ENCODE measurements at regions not wholly inside any gene's neighbourhood (a gene's known extent, or its start where the extent isn't known, plus 50 kb on each side); places are given as distances from the start of the nearest gene placed in this dataset.

DNA sequence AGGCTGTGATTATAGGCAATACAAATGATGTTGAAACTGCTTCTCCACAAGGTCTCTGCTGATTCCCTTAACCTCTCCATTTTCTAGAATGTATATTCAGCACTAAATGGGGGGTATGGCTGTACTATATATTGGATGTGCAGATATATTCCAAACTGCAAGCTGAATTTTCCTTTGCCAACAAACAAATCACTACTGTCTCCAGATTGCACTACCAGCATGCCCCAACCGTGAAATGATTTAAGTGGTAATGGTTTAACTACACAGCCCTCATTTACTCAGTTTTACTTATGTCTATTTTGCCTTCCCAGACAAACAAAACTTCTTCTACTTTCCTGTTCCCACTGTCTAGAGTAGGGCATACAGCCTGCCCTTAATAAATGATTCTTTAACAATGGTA lies 112.7 kb upstream of the GAREM1 start:
- TF ChIP-seq POLR2AphosphoS5 (IDR thresholded peaks at IDR 0.05; ENCODE audit: low read depth, low read length), result no peak

DNA sequence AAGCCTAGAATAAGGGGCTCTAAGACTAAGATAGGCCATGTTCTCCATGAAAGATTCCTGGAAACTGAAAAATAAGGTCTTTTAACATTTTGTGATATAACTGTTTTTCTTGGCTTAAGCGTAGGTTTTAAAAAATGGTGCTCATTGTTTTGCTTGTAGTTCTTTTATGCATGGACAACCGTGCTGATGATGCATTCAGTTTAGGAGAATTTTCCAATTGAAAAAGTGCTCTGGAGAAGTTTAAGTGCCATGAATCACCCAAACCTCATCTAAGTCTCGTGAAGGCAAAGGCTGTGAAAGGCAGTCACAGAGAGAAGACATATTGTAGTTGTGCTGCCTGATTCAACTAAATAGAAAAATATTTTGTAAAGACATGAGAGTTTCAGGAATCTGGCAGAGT lies 111.8 kb upstream of the GAREM1 start:
- TF ChIP-seq, protein P1, sequence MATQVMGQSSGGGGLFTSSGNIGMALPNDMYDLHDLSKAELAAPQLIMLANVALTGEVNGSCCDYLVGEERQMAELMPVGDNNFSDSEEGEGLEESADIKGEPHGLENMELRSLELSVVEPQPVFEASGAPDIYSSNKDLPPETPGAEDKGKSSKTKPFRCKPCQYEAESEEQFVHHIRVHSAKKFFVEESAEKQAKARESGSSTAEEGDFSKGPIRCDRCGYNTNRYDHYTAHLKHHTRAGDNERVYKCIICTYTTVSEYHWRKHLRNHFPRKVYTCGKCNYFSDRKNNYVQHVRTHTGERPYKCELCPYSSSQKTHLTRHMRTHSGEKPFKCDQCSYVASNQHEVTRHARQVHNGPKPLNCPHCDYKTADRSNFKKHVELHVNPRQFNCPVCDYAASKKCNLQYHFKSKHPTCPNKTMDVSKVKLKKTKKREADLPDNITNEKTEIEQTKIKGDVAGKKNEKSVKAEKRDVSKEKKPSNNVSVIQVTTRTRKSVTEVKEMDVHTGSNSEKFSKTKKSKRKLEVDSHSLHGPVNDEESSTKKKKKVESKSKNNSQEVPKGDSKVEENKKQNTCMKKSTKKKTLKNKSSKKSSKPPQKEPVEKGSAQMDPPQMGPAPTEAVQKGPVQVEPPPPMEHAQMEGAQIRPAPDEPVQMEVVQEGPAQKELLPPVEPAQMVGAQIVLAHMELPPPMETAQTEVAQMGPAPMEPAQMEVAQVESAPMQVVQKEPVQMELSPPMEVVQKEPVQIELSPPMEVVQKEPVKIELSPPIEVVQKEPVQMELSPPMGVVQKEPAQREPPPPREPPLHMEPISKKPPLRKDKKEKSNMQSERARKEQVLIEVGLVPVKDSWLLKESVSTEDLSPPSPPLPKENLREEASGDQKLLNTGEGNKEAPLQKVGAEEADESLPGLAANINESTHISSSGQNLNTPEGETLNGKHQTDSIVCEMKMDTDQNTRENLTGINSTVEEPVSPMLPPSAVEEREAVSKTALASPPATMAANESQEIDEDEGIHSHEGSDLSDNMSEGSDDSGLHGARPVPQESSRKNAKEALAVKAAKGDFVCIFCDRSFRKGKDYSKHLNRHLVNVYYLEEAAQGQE (IDR thresholded peaks at IDR 0.05; ENCODE audit: insufficient read depth in 1 of 2, low read depth in 2 of 2, low read length in 2 of 2), result no peak
- TF ChIP-seq SIN3A (IDR thresholded peaks at IDR 0.05; ENCODE audit: borderline replicate concordance, insufficient read depth, low read length), result no peak
- TF ChIP-seq TAF1 (IDR thresholded peaks at IDR 0.05; ENCODE audit: borderline replicate concordance, insufficient read depth, low read length), result no peak
- TF ChIP-seq POLR2AphosphoS5 (IDR thresholded peaks at IDR 0.05; ENCODE audit: low read depth, low read length), result no peak
- TF ChIP-seq FOXP2 (optimal IDR thresholded peaks at IDR 0.05; ENCODE audit: borderline replicate concordance, extremely low read depth, extremely low read length, insufficient read depth), result no peak

DNA sequence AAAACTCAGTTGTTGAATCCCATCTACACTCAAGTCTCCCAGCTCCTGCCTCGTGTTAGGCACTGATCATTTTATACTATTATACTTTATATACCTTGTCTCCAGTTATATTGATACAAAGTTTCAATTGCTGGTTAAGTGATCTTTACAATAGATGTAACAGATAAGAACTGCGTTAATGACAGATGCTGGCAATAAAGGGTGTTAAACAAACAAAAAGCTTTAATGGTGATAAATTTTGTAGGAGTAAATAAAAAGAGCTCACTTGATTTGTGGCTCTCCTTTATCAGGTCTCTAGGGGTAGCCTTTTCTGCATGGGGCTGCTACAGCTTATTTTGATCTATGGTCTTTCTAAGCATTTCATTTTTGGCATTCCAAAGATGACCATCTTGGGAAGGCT lies 106.9 kb upstream of the GAREM1 start:
- TF ChIP-seq POLR2AphosphoS5 (IDR thresholded peaks at IDR 0.05; ENCODE audit: low read depth, low read length) (no peak), TAF1 (IDR thresholded peaks at IDR 0.05; ENCODE audit: borderline replicate concordance, insufficient read depth, low read length) (no peak), SIN3A (IDR thresholded peaks at IDR 0.05; ENCODE audit: borderline replicate concordance, insufficient read depth, low read length) (no peak), FOXP2 (optimal IDR thresholded peaks at IDR 0.05; ENCODE audit: borderline replicate concordance, extremely low read depth, extremely low read length, insufficient read depth) (no peak)
- TF ChIP-seq, protein P1 (IDR thresholded peaks at IDR 0.05; ENCODE audit: insufficient read depth in 1 of 2, low read depth in 2 of 2, low read length in 2 of 2), result no peak

DNA sequence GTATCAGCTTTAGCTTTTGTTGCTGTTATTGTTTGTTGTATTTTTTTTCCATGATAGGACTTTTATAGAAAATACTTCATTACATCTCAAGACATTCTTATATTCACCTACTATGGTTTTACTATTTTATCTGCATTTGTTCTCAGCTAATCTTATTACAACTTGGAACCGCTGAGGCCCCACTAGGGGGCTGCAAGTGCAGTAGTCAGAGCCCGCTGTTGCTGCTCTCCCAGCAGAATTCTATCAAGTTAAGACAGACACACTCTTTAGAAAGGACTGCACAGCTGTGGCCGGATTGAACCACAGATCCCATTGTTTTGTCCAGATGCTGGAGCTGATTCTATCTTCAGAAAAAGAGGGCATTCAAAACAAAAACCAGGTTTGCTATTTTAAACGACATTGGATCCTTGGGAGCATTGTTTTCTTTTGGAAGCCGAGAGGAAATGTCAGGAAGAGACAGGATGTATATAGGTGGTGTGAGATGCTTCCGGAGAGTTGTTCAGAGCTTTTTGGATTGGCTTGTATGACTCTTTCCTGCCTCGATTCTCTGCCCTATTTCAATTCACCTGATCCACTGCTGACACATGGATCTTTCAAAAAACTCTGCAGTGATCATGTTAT lies 105.7 kb upstream of the GAREM1 start:
- no peak for TF ChIP-seq SIN3A (IDR thresholded peaks at IDR 0.05; ENCODE audit: borderline replicate concordance, insufficient read depth, low read length)
- TF ChIP-seq, protein P1 (IDR thresholded peaks at IDR 0.05; ENCODE audit: insufficient read depth in 1 of 2, low read depth in 2 of 2, low read length in 2 of 2), result no peak

DNA sequence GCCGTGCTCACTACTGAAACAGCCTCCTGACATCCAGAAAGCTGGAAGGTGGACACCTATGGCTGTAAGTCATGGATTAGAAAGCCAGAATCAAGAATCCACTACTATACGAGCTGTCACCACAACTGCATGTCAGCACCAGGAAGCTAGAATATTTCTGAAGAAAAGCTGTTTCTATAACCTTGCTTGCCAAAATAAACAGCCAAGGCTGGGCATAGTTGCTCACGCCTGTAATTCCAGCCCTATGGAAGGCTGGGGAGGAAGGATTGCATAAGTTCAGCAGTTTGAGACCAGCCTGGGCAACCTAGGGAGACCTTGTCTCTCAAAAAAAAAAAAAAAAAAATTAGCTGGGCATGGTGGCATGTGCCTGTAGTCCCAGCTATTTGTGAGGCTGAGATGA lies 96.3 kb upstream of the GAREM1 start:
- TF ChIP-seq, protein P1 (IDR thresholded peaks at IDR 0.05; ENCODE audit: insufficient read depth in 1 of 2, low read depth in 2 of 2, low read length in 2 of 2), result no peak
- TF ChIP-seq FOXP2 (optimal IDR thresholded peaks at IDR 0.05; ENCODE audit: borderline replicate concordance, extremely low read depth, extremely low read length, insufficient read depth), result no peak
- TF ChIP-seq TAF1 (IDR thresholded peaks at IDR 0.05; ENCODE audit: borderline replicate concordance, insufficient read depth, low read length), result no peak
- no peak for TF ChIP-seq SIN3A (IDR thresholded peaks at IDR 0.05; ENCODE audit: borderline replicate concordance, insufficient read depth, low read length)
- TF ChIP-seq POLR2AphosphoS5 (IDR thresholded peaks at IDR 0.05; ENCODE audit: low read depth, low read length), result no peak
